Transverse colon (tissue), 4 donors: ENCODE measurements at regions not wholly inside any gene's neighbourhood (a gene's known extent, or its start where the extent isn't known, plus 50 kb on each side); places are given as distances from the start of the nearest gene placed in this dataset.

Experiments used
- DNase-seq: peaks from one replicate; pipeline ENCODE4 v3.0.0-alpha.2; 2019
- H3K27ac ChIP-seq, 4 donors: fragments of 200-600 bp; sonication (generic); 2 replicates each; pipeline ENCODE4 v1.5.1; 2016 to 2018; ENCODE audit warnings: inconsistent platforms in 4 of 4
- H3K27me3 ChIP-seq: fragments of 200-600 bp; sonication (generic); 2 replicates; pipeline ENCODE4 v1.5.1; 2017; ENCODE audit warnings: inconsistent platforms
- H3K36me3 ChIP-seq, 4 donors: fragments of 200-600 bp; sonication (generic); 2 replicates each; pipeline ENCODE4 v1.5.1; 2017 to 2019; ENCODE audit warnings: inconsistent platforms in 4 of 4
- H3K4me1 ChIP-seq, 4 donors: fragments of 200-600 bp; sonication (generic); 2 replicates each; pipeline ENCODE4 v1.5.1; 2017 to 2020; ENCODE audit warnings: inconsistent platforms in 4 of 4
- H3K4me3 ChIP-seq, 4 donors: fragments of 200-600 bp; sonication (generic); 1 replicate in 1 of 4; 2 replicates in 3 of 4; pipeline versions ENCODE4 v1.5.1 to v1.6.1; 2017 to 2019; ENCODE audit warnings: inconsistent platforms in 4 of 4
- H3K9me3 ChIP-seq, 2 donors: fragments of 200-600 bp; sonication (generic); 2 replicates each; pipeline ENCODE4 v1.5.1; 2017 to 2019; ENCODE audit warnings: inconsistent platforms in 2 of 2
- CTCF ChIP-seq, 5 experiments: fragments of 200-600 bp in 3 of 5; fragments of 450-650 bp in 2 of 5; sonication (generic) in 3 of 5; IDR thresholded peaks; 1 replicate in 2 of 5; 2 replicates in 3 of 5; pipeline ENCODE4 v1.5.1; 2016 to 2017; ENCODE audit warnings: antibody characterized with exemption in 5 of 5, inconsistent platforms in 3 of 5, mild to moderate bottlenecking in 2 of 5, moderate library complexity in 1 of 5
- EP300 ChIP-seq: sonication (generic); formaldehyde crosslinking; IDR thresholded peaks from one replicate; pipeline ENCODE4 v1.6.1; 2017; ENCODE audit warnings: antibody characterized with exemption, low read depth
- POLR2A ChIP-seq: fragments of 450-650 bp; IDR thresholded peaks from one replicate; pipeline ENCODE4 v1.6.1; 2016; ENCODE audit warnings: antibody characterized with exemption, mild to moderate bottlenecking, moderate library complexity
- POLR2AphosphoS5 ChIP-seq, 3 donors: sonication (generic); formaldehyde crosslinking; IDR thresholded peaks; one replicate each; pipeline ENCODE4 v1.6.1; 2016; ENCODE audit warnings: antibody characterized with exemption in 3 of 3
- WGBS, 2 donors: methylation state at CpG; one replicate each; pipeline ENCODE4 v1.1.5; 2018; ENCODE audit warnings: low coverage in 1 of 2; 5-methylcytosine and 5-hydroxymethylcytosine counted together
- in situ Hi-C, 4 donors: fragments of 200-750 bp; cut with MboI; loops; one replicate each; pipeline versions ENCODE4 v1.15.0 to v1.15.1; 2017; ENCODE audit warnings: low sequenced_read_pairs in 3 of 4, low pct_ligation_motif_present in 1 of 4, low pct_unique_long_range_greater_than_20kb in 1 of 4
- intact Hi-C: fragments of 100-400 bp; cut with DNase I; formaldehyde crosslinking; loops from one replicate; pipeline ENCODE4 v1.15.1; 2023; ENCODE audit warnings: low total_unique reads

DNA sequence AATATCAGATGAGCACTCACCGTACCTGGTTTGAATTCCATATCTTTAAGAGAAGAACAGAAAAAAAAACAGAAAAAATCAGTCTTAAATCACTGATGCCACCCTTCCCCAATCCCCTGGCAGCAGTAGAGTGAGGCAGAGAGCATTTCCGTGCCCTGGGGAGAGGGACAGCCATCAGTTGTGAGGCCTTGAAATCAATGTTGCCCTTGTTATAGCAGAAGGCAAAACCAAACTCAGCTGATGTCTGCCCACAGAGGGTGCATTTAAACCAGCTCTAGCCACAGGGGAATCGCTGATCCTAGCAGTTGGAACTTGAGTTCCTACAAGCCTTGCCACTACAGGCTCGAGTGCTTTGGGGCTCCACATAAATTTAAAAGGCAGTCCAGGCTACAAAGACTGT lies 338.5 kb upstream of the FMR1 start:
- Histone ChIP-seq H3K4me1 (no peaks in the 10 kb centered on the region), H3K9me3 (no peaks in the 10 kb centered on the region), H3K27ac (no peak overlapping the region), H3K4me3 (no peak overlapping the region), H3K27me3 (no peaks in the 10 kb centered on the region), H3K36me3 (no peaks in the 10 kb centered on the region)
- intact Hi-C loops (no loop called here), in situ Hi-C loops (no loop called here)
- no peak for DNase-seq
- WGBS, 2 donors, result 58 to 86% methylated on average over 1 to 4 of the region's 4 CpGs
- TF ChIP-seq CTCF (IDR thresholded peaks at IDR 0.05) (no peak), POLR2AphosphoS5 (IDR thresholded peaks at IDR 0.05) (no peak), POLR2A (no peak), EP300 (no peak)

- 48% methylated on average over 3 of the region's 3 CpGs; no CpG with 5 or more reads in 1 of the 2 donors for WGBS, 2 donors
- TF ChIP-seq EP300, result no peak
- TF ChIP-seq POLR2AphosphoS5 (IDR thresholded peaks at IDR 0.05), result no peak
- no peak for TF ChIP-seq POLR2A
Measured at GRCh38 chrX:147602176-147602696, 309.5 kb upstream of the FMR1 start.

DNA sequence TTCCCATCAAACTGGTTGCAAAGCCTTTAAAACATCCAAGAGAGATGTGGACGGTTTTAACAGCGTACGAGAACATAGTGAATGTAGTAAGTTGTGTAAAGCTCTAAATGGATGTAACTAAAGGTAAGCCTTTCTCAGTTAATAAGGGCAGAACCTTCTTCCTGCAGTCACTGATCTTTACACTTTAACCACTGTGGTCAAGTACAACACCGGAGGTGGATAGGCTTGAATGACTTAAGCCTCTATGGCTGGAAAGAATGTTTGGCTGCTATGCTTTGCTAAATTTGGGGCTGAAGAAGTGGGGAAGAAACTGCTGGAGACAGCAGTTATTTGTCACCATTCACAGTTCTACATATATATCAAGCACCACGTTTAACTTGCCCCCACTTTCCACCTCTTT lies 285.1 kb upstream of the FMR1 start:
- DNase-seq, result no peak
- 38 to 83% methylated on average over 2 to 5 of the region's 5 CpGs for WGBS, 2 donors
- intact Hi-C loops, result no loop called here
- in situ Hi-C loops, result no loop called here
- TF ChIP-seq CTCF (IDR thresholded peaks at IDR 0.05) (no peak), EP300 (no peak), POLR2AphosphoS5 (IDR thresholded peaks at IDR 0.05) (no peak)
- no peaks in the 10 kb centered on the region for H3K9me3 ChIP-seq
- no peak overlapping the region for H3K27ac ChIP-seq
- H3K4me3 ChIP-seq, result no peak overlapping the region
- H3K27me3 ChIP-seq, result no peaks in the 10 kb centered on the region
- H3K36me3 ChIP-seq, result no peaks in the 10 kb centered on the region
- no peaks in the 10 kb centered on the region for H3K4me1 ChIP-seq

More at GRCh38 chrX:147602176-147602696, 309.5 kb upstream of the FMR1 start:
- intact Hi-C loops (no loop called here), in situ Hi-C loops (no loop called here)
- no peaks in the 10 kb centered on the region for H3K9me3 ChIP-seq
- H3K36me3 ChIP-seq, result no peaks in the 10 kb centered on the region
- H3K4me1 ChIP-seq, result no peaks in the 10 kb centered on the region
- H3K27me3 ChIP-seq, result no peaks in the 10 kb centered on the region
- no peak overlapping the region for H3K27ac ChIP-seq
- no peak overlapping the region for H3K4me3 ChIP-seq
- no peak for DNase-seq

- Histone ChIP-seq H3K36me3 (no peaks in the 10 kb centered on the region), H3K27ac (no peak overlapping the region), H3K9me3 (no peaks in the 10 kb centered on the region), H3K4me1 (no peaks in the 10 kb centered on the region), H3K27me3 (no peaks in the 10 kb centered on the region), H3K4me3 (no peak overlapping the region)
- WGBS, 2 donors, result 67% methylated on average over 1 of the region's 1 CpG; no CpG with 5 or more reads in 1 of the 2 donors
- intact Hi-C loops, result no loop called here
- in situ Hi-C loops, result no loop called here
- no peak for TF ChIP-seq POLR2AphosphoS5 (IDR thresholded peaks at IDR 0.05)
- no peak for TF ChIP-seq EP300
- DNase-seq, result no peak
Measured at GRCh38 chrX:147635186-147635585, 276.5 kb upstream of the FMR1 start.

DNA sequence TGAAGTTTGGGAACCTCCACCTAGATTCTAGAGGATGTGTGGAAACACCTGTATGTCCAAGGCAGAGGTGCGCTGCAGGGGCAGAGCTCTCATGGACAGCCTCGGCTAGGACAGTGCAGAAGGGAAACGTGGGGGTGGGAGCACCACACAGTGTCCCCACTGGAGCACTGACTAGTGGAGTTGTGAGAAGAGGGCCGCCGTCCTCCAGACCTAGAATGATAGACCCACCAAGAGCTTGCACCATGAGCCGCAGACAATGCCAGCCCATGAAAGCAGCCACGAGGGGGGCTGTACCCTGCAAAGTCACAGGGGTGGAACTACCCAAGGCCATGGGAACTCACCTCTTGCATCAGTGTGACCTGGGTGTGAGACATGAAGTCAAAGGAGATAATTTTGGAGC lies 274.5 kb upstream of the FMR1 start:
- in situ Hi-C loops (no loop called here), intact Hi-C loops (no loop called here)
- H3K27ac ChIP-seq, result no peak overlapping the region
- no peak for TF ChIP-seq EP300
- no peak for TF ChIP-seq CTCF (IDR thresholded peaks at IDR 0.05)
- TF ChIP-seq POLR2A, result no peak
- TF ChIP-seq POLR2AphosphoS5 (IDR thresholded peaks at IDR 0.05), result no peak
- no peak overlapping the region for H3K4me3 ChIP-seq
- no peaks in the 10 kb centered on the region for H3K4me1 ChIP-seq
- no peak for DNase-seq
- H3K36me3 ChIP-seq, result no peaks in the 10 kb centered on the region
- H3K27me3 ChIP-seq, result no peaks in the 10 kb centered on the region
- WGBS, 2 donors, result 94% methylated on average over 7 of the region's 7 CpGs; no CpG with 5 or more reads in 1 of the 2 donors
- no peaks in the 10 kb centered on the region for H3K9me3 ChIP-seq
